AG09309 (cell line): ENCODE measurements at regions not wholly inside any gene's neighbourhood (a gene's known extent, or its start where the extent isn't known, plus 50 kb on each side); places are given as distances from the start of the nearest gene placed in this dataset.

ENCODE experiments used
- DNase-seq: peaks from one replicate; pipeline ENCODE4 v3.0.0-alpha.2; 2010; ENCODE audit warnings: low read depth
- H3K4me3 ChIP-seq: 2 replicates; pipeline ENCODE4 v1.5.1; 2011; ENCODE audit warnings: mild to moderate bottlenecking, low read depth, low read length, moderate library complexity; ENCODE audit not compliant: control insufficient read depth
- CTCF ChIP-seq: IDR thresholded peaks from 2 replicates; pipeline ENCODE4 v1.5.1; 2011; ENCODE audit warnings: mild to moderate bottlenecking, low read depth, low read length, inconsistent platforms; ENCODE audit not compliant: insufficient read depth, control insufficient read depth; ENCODE audit errors: missing control alignments

- no peak for TF ChIP-seq CTCF
- no peak overlapping the region for H3K4me3 ChIP-seq
- no peak for DNase-seq
Measured at GRCh38 chr20:20989081-20989480, 117.1 kb downstream of the LINC00237 start.

- no peak overlapping the region for H3K4me3 ChIP-seq
- TF ChIP-seq CTCF: no peak
- DNase-seq: no peak
Measured at GRCh38 chr20:20979934-20980333, 126.2 kb downstream of the LINC00237 start.

- no peak for DNase-seq
- no peak for TF ChIP-seq CTCF
- no peak overlapping the region for H3K4me3 ChIP-seq
Measured at GRCh38 chr20:20977786-20978185, 128.4 kb downstream of the LINC00237 start.

- no peak overlapping the region for H3K4me3 ChIP-seq
- DNase-seq: no peak
- no peak for TF ChIP-seq CTCF
Measured at GRCh38 chr20:20972490-20972889, 133.7 kb downstream of the LINC00237 start.

- TF ChIP-seq CTCF: no peak
Measured at GRCh38 chr20:20971810-20972209, 134.3 kb downstream of the LINC00237 start.

GRCh38 chr20:20970841-20971240 lies 135.3 kb downstream of the LINC00237 start:
- no peak for TF ChIP-seq CTCF

More at GRCh38 chr20:20971810-20972209, 134.3 kb downstream of the LINC00237 start:
- DNase-seq: no peak
- no peak overlapping the region for H3K4me3 ChIP-seq

More at GRCh38 chr20:20970841-20971240, 135.3 kb downstream of the LINC00237 start:
- H3K4me3 ChIP-seq: no peak overlapping the region
- DNase-seq: no peak
